H9 (cell line): ENCODE measurements at regions not wholly inside any gene's neighbourhood (a gene's known extent, or its start where the extent isn't known, plus 50 kb on each side); places are given as distances from the start of the nearest gene placed in this dataset.

Source experiments
- DNase-seq: peaks from one replicate; pipeline ENCODE4 v3.0.0-alpha.2; 2017
- H2AFZ ChIP-seq: one replicate; pipeline ENCODE4 v1.6.1; 2013; ENCODE audit warnings: mild to moderate bottlenecking, low read length, control low read depth, moderate library complexity
- H2AK5ac ChIP-seq: 2 replicates; pipeline ENCODE4 v1.6.1; 2013; ENCODE audit warnings: low read length, control low read depth, mixed read lengths; ENCODE audit not compliant: insufficient read length
- H2BK120ac ChIP-seq: one replicate; pipeline ENCODE4 v1.6.1; 2013; ENCODE audit warnings: low read depth, mild to moderate bottlenecking, low read length, control low read depth, inconsistent platforms; ENCODE audit not compliant: poor library complexity, severe bottlenecking
- H2BK12ac ChIP-seq: 2 replicates; pipeline ENCODE4 v1.6.1; 2013; ENCODE audit warnings: low read length, control low read depth, mixed read lengths, low read depth; ENCODE audit not compliant: insufficient read length
- H2BK15ac ChIP-seq: 2 replicates; pipeline ENCODE4 v1.6.1; 2013; ENCODE audit warnings: low read depth, low read length, control low read depth
- H2BK20ac ChIP-seq: one replicate; pipeline ENCODE4 v1.6.1; 2013; ENCODE audit warnings: low read depth, mild to moderate bottlenecking, low read length, control low read depth, inconsistent platforms; ENCODE audit not compliant: poor library complexity, severe bottlenecking
- H2BK5ac ChIP-seq: 2 replicates; pipeline ENCODE4 v1.6.1; 2013; ENCODE audit warnings: low read length, control low read depth, mixed read lengths; ENCODE audit not compliant: insufficient read length
- H3K14ac ChIP-seq: 2 replicates; pipeline ENCODE4 v1.6.1; 2013; ENCODE audit warnings: low read length, control low read depth; ENCODE audit not compliant: insufficient read depth
- H3K18ac ChIP-seq: 2 replicates; pipeline ENCODE4 v1.6.1; 2013; ENCODE audit warnings: low read depth, mild to moderate bottlenecking, mixed read lengths, low read length, control low read depth; ENCODE audit not compliant: insufficient read length
- H3K23ac ChIP-seq: 2 replicates; pipeline ENCODE4 v1.6.1; 2013; ENCODE audit warnings: low read length, control low read depth, mixed read lengths, low read depth; ENCODE audit not compliant: insufficient read length
- H3K23me2 ChIP-seq: 2 replicates; pipeline ENCODE4 v1.6.1; 2013; ENCODE audit warnings: low read depth, mild to moderate bottlenecking, mixed read lengths, low read length, control low read depth; ENCODE audit not compliant: insufficient read length, poor library complexity, severe bottlenecking
- H3K27ac ChIP-seq: 2 replicates; pipeline ENCODE4 v1.5.1; 2013; ENCODE audit warnings: low read length, control low read depth, mixed read lengths, low read depth; ENCODE audit not compliant: insufficient read length
- H3K27me3 ChIP-seq: 2 replicates; pipeline ENCODE4 v1.6.1; 2013; ENCODE audit warnings: low read length, control low read depth, inconsistent platforms; ENCODE audit not compliant: insufficient read depth
- H3K4ac ChIP-seq: 2 replicates; pipeline ENCODE4 v1.6.1; 2013; ENCODE audit warnings: low read depth, mild to moderate bottlenecking, control low read depth, inconsistent platforms, low read length, moderate library complexity
- H3K4me1 ChIP-seq: 2 replicates; pipeline ENCODE4 v1.6.1; 2013; ENCODE audit warnings: low read length, control low read depth, inconsistent platforms; ENCODE audit not compliant: insufficient read depth
- H3K4me2 ChIP-seq: 2 replicates; pipeline ENCODE4 v1.6.1; 2013; ENCODE audit warnings: low read length, control low read depth, mixed read lengths; ENCODE audit not compliant: insufficient read length, insufficient read depth
- H3K56ac ChIP-seq: 2 replicates; pipeline ENCODE4 v1.6.1; 2013; ENCODE audit warnings: low read depth, mild to moderate bottlenecking, mixed read lengths, low read length, control low read depth; ENCODE audit not compliant: insufficient read length
- H3K79me1 ChIP-seq: 2 replicates; pipeline ENCODE4 v1.6.1; 2013; ENCODE audit warnings: low read depth, mild to moderate bottlenecking, moderate library complexity, low read length, control low read depth, inconsistent platforms; ENCODE audit not compliant: insufficient read depth, poor library complexity, severe bottlenecking
- H3K79me2 ChIP-seq: 2 replicates; pipeline ENCODE4 v1.6.1; 2013; ENCODE audit warnings: low read length, control low read depth, inconsistent platforms; ENCODE audit not compliant: insufficient read depth
- H3K9ac ChIP-seq: 2 replicates; pipeline ENCODE4 v1.6.1; 2013; ENCODE audit warnings: low read length, control low read depth, mixed read lengths; ENCODE audit not compliant: insufficient read length; ENCODE audit errors: extremely low read depth
- H3K9me3 ChIP-seq: one replicate; pipeline ENCODE4 v1.6.1; 2013; ENCODE audit warnings: low read depth, low read length, inconsistent platforms; ENCODE audit not compliant: control insufficient read depth
- H3T11ph ChIP-seq: one replicate; pipeline ENCODE4 v1.6.1; 2013; ENCODE audit warnings: mild to moderate bottlenecking, low read length, control low read depth, inconsistent platforms
- H4K20me1 ChIP-seq: one replicate; pipeline ENCODE4 v1.6.1; 2013; ENCODE audit not compliant: control insufficient read depth, insufficient read length, insufficient read depth
- H4K5ac ChIP-seq: 2 replicates; pipeline ENCODE4 v1.6.1; 2013; ENCODE audit warnings: low read depth, mild to moderate bottlenecking, mixed read lengths, low read length, control low read depth; ENCODE audit not compliant: insufficient read length
- H4K8ac ChIP-seq: replicated peaks from 2 replicates; pipeline ENCODE4 v1.6.1; 2013; ENCODE audit warnings: low read length, control low read depth, mixed read lengths, low read depth; ENCODE audit not compliant: insufficient read length
- H4K91ac ChIP-seq: 2 replicates; pipeline ENCODE4 v1.6.1; 2013; ENCODE audit warnings: low read depth, mild to moderate bottlenecking, moderate library complexity, mixed read lengths, low read length, control low read depth; ENCODE audit not compliant: insufficient read length
- H3K27ac Mint-ChIP-seq, 3 experiments: 2 replicates in 2 of 3; 3 replicates in 1 of 3; pipeline ENCODE4 v1.8.0; 2020 to 2021; ENCODE audit warnings: mixed read lengths in 3 of 3, mild to moderate bottlenecking in 1 of 3, moderate library complexity in 1 of 3
- H3K27me3 Mint-ChIP-seq: 2 replicates; pipeline ENCODE4 v1.8.0; 2021; ENCODE audit warnings: low read depth, mild to moderate bottlenecking, moderate library complexity, mixed read lengths
- H3K36me3 Mint-ChIP-seq, 3 experiments: 2 replicates in 2 of 3; 3 replicates in 1 of 3; pipeline ENCODE4 v1.8.0; 2020 to 2021; ENCODE audit warnings: low read depth in 3 of 3, mixed read lengths in 3 of 3; ENCODE audit not compliant: insufficient read depth in 1 of 3
- H3K4me1 Mint-ChIP-seq, 2 experiments: 2 replicates each; pipeline ENCODE4 v1.8.0; 2020; ENCODE audit warnings: mixed read lengths in 2 of 2
- H3K4me3 Mint-ChIP-seq, 2 experiments: 2 replicates in 1 of 2; 3 replicates in 1 of 2; pipeline ENCODE4 v1.8.0; 2020 to 2021; ENCODE audit warnings: mild to moderate bottlenecking in 2 of 2, mixed read lengths in 2 of 2, moderate library complexity in 1 of 2
- H3K9me3 Mint-ChIP-seq, 2 experiments: 2 replicates in 1 of 2; 3 replicates in 1 of 2; pipeline ENCODE4 v1.8.0; 2020; ENCODE audit warnings: mild to moderate bottlenecking in 2 of 2, mixed read lengths in 2 of 2, moderate library complexity in 1 of 2
- CTCF ChIP-seq: fragments of 200-600 bp; sonication (generic); conservative IDR thresholded peaks from 3 replicates; pipeline ENCODE4 v1.8.0; 2021; ENCODE audit warnings: antibody characterized with exemption, mild to moderate bottlenecking
- WGBS: extraction: QIAGEN DNeasy Blood & Tissue Kit; methylation state at CpG from one replicate; pipeline ENCODE4 v1.1.7; 2013; ENCODE audit warnings: missing lambda C conversion rate, low lambda C conversion rate, mixed read lengths; ENCODE audit not compliant: insufficient read length; ENCODE audit errors: extremely low coverage; 5-methylcytosine and 5-hydroxymethylcytosine counted together

GRCh38 chr10:44685220-44685619 lies 225.9 kb upstream of the TMEM72 start:
- Histone ChIP-seq H3K27ac (no peak overlapping the region), H2AFZ (no peak overlapping the region), H3K4me1 (no peaks in the 10 kb centered on the region; the same call in 1 of the 2 replicates)

More at GRCh38 chr10:44685220-44685619, 225.9 kb upstream of the TMEM72 start:
- Histone ChIP-seq H3K9ac (no peak overlapping the region), H3K23me2 (no peaks in the 10 kb centered on the region), H4K5ac (no peak overlapping the region), H2BK5ac (no peak overlapping the region), H3K79me2 (no peaks in the 10 kb centered on the region), H2BK120ac (no peak overlapping the region), H3T11ph (no peak overlapping the region), H3K23ac (no peak overlapping the region), H3K27me3 (no peaks in the 10 kb centered on the region), H4K8ac (no peak overlapping the region), H4K91ac (no peak overlapping the region), H2BK20ac (no peak overlapping the region), H3K4ac (no peak overlapping the region), H3K9me3 (no peaks in the 10 kb centered on the region), H3K4me2 (no peak overlapping the region), H3K18ac (no peak overlapping the region), H4K20me1 (no peaks in the 10 kb centered on the region), H2BK12ac (no peak overlapping the region), H3K56ac (no peak overlapping the region), H3K79me1 (no peaks in the 10 kb centered on the region), H3K14ac (no peak overlapping the region), H2AK5ac (no peak overlapping the region), H2BK15ac (no peak overlapping the region)
- Mint-ChIP-seq H3K4me1 (peaks cover 0 to 6% of the 10 kb centered on the region in 2 experiments; a peak in 2 of 4 replicates), H3K4me3 (no peak overlapping the region), H3K9me3 (no peaks in the 10 kb centered on the region), H3K27me3 (no peaks in the 10 kb centered on the region), H3K27ac (no peak overlapping the region), H3K36me3 (no peaks in the 10 kb centered on the region)
- TF ChIP-seq CTCF: no peak
- WGBS: no CpG with 5 or more reads among the region's 6 CpGs
- no peak for DNase-seq
